GM19035 (cell line): ENCODE measurements at regions not wholly inside any gene's neighbourhood (a gene's known extent, or its start where the extent isn't known, plus 50 kb on each side); places are given as distances from the start of the nearest gene placed in this dataset.
"Not testable (repeated sequence)": the region's sequence is repeated elsewhere in the genome, so short reads cannot be mapped to it uniquely, and the experiment has no call there.

Experiments
- ATAC-seq: cut with Tn5 transposase; IDR thresholded peaks from one replicate; pipeline ENCODE4 v1.9.1; 2021; ENCODE audit not compliant: unreplicated experiment

DNA sequence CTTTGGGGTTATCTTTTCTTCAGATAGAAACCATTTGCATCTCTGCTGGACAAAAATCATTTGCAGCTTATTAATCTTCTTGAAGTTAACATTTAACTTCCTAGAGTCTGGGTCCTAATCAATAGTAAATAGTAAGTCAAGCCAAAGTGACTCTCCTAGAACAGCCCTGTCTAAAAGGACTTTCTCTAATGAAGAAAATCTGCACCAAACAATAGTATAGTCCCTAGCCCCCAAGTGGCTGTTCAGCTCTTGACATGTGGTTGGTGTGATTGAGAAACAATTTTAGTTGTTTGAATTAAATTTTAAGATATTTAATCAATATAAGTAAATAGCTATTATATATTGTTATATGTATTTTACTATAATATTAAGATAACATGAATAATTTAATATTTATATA is 64.6 kb upstream of the SHB start:
- ATAC-seq = no peak

DNA sequence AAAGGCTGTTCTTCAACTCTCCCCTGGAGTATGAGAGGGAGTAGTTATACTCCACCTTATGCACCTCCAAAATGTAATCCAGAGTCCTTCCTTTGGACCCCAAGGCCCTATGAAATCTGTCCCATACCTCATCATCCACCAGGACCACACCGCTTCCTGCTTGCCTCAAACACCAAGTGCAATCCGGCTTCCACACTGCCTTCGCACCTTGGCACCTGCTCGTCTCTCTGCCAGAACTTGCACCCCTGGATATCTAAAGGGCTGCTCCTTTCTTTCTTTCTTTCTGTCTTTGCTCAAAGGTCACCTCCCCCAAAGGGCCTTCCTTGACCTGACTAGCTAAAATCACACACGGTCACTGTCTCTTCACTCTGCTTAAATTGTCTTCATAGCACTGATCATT is 63.9 kb upstream of the SHB start:
- no peak for ATAC-seq

DNA sequence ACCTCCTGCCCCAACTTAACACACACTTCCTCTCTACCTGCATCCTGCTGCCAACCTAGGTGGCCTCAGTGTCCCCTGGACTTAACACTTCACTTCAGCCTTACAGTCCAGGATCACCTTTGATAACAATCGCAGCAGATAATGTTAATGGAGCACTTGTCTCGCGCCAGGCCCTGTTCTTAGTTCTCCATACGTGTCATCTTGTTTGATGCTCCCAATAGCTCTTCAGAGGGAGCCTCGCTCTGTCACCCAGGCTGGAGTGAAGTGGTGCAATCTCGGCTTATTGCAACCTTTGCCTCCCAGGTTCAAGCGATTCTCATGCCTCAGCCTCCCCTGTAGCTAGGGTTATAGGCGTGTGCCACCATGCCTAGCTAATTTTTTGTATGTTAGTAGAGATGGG is 62.7 kb upstream of the SHB start:
- no peak for ATAC-seq

DNA sequence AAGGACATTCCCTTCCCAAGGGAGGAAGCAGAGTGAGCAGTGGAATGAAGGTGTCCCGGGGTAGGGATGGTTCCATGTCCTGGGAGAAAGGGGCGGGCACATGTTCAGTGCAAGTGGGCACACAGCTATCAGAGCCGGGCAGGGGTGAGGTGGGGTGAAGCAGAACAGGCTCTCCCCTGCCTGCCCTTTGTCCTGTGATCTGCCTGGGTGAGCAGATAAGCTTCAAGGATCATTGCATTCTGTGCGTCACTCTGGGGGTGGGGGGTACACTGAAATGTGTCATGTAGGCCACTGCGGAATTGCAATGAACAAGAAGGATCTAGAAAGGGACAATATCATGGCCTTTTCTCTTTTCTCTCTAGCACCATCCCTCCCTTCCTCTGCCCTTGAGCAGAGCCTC is 61.7 kb upstream of the SHB start:
- no peak for ATAC-seq

DNA sequence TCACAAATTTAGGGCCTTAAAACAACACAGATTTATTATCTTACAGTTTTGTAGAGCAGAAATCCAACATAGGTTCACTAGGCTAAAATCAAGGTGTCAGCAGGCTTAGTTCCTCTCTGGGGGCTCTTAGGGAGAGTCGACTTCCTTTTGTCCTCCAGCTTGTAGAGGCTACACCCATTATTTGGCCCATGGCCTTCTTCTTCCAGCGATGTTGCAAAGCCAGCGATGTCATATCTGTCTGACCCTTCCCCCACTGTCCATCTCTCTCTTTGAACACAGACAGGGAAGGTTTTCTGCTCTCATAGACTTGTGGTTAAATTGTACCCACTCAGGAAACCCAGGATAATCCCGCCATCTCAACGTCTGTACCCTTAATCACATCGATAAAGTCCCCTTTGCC is 60.3 kb upstream of the SHB start:
- no peak for ATAC-seq

DNA sequence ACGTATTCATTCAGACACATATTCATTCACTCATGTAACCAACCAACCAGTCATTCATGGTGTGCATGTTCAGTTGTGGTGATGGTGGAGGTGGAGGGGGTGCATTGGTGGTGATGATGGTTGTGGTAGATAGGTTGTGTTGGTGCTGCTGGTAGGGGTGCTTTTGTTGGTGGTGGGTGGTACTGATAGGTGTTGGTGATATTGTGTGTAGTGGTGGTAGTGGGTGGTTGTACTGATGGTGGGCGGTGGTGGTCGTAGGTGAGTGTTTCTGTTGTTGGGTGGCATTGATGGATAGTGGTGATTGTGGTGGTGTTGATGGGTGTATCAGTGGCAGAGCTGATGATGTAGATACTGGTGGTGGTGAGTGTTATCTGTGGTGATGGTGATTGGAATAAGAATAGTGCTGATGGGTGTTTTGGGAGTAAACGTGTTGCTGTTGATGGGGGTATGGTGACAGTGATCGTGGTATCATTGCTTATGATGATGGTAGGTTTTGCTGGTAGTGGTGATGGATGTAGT is 59.8 kb upstream of the SHB start:
- no peak for ATAC-seq

DNA sequence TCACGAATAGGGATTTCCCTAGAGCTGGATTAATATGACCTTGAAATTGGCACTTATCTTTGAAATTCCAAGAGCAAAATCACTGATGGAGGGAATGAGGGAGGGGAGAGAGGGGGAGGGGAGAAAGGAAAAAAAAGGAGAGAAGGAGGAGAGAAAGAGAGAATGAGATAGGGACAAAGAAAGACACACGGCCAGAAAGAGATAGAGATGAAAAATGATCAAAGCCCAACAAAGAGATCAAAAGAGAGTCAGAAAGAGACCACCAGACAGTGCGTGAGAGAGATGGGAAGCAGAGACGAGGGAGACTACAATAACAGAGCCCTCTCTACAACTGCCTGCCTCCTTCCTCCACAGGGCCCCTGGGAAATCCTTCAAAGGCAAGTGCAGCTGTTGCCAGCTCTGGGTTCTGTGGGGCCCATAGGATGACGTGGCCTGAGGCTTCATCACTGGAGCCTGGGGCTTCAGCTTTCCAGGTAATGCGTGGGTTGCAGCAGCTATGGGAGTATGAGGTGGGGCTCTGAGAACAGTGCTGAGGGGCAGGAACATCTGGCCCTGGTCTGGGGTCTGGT is 58.3 kb upstream of the SHB start:
- no peak for ATAC-seq

DNA sequence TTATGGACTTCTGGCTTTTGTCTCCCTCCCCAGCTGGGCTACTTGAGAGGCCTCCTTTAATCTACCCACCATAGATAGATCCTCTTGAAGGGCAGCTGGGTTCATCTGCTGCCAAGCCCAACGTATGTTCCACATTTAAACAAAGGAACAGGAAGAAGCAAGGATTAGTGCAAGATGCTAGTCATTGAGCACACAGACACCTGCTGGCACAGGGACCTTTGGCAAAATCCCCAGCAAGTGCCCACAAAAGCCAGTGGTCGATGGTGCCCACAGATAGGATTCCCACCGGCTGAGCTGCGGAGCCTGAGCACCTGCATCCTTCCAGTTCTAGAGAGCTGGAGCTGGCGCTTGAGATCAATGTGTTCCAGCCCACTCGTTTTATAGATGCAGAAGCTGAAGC is 57.7 kb upstream of the SHB start:
- ATAC-seq = no peak

DNA sequence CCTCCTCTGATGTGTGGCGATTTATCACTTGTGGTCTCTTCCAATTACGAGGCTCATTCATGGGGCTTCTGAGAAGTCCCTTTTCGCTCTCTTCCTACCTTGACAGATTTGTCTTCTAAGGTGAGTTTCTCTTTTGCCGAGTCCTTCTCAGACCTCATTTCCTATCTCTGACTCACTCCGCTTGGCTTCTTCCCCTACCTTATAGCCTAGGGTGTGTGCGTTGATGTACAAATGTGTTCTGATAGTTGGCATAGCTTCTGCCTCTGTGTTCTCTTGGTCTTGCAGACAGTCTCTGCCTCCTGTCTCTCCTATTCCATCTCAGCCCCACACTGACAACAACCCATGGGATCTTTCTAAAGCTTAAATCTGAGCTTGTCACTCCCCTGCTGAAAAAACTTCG is 56.9 kb upstream of the SHB start:
- no peak for ATAC-seq

DNA sequence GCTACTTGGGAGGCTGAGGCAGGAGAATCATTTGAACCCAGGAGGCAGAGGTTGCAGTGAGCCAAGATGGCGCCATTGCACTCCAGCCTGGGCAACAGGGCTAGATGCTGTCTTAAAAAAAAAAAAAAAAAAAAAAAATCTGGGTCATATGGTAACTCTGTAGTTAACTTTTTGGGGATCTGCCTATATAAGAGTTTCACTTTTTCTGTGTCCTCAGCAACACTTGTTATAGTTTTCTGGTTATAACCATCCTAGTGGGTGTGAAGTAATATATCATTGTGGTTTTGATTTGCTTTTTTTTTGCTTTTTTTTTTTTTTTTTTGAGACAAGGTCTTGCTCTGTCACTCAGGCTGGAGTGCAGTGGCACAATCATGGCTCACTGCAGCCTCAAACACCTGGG is 54.3 kb upstream of the SHB start:
- ATAC-seq = not testable (repeated sequence)

DNA sequence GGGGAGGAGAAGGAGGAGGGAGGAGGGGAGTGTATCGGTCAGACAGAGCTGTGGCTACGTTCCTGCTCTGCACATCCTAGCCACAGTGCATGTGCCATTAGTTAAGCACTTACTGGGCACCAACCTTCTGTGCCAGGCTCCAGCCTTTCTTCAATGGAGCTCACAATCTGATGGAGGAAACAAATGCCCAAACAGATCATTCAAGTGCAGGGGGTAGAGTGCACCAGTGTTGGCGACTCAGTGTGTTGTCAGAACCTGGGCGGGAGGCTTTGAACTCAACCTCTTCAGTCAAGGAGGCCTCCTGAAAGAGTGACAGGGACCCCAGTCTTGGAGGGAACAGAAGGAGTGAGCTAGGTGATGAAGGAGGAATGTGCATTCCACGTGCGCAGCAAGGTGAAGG is 51.9 kb upstream of the SHB start:
- ATAC-seq = no peak

DNA sequence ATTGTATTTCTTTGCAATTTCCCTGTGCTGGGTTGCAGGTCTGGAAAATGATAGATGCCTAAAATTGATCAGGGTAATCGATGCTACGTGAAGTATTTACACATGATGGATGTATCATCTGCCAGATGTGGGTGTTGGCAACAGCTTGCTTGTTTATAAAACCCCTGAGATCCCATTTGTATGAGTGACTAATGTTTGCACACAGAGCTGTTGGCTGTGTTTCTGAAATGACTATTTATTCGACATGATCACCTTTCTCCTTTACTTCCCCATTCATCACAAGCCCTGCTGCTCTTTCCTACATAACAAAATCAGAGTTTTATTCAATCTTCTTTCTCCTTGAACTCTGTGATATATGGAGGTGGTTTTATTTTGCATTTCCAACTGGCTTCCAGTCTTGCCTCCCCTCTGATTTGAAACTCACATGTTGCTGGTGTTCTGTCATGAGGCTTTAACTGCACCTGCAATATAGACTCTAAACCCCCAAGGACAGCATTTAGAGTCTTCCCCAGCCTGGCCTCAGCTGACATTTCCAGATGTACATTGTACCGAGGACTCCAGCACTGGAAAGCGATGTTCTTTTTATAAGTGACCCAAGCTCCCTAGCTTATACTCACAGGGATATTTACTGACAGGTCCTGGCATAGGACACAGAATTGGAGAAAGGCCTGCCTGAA is 50.7 kb upstream of the SHB start:
- ATAC-seq = no peak

DNA sequence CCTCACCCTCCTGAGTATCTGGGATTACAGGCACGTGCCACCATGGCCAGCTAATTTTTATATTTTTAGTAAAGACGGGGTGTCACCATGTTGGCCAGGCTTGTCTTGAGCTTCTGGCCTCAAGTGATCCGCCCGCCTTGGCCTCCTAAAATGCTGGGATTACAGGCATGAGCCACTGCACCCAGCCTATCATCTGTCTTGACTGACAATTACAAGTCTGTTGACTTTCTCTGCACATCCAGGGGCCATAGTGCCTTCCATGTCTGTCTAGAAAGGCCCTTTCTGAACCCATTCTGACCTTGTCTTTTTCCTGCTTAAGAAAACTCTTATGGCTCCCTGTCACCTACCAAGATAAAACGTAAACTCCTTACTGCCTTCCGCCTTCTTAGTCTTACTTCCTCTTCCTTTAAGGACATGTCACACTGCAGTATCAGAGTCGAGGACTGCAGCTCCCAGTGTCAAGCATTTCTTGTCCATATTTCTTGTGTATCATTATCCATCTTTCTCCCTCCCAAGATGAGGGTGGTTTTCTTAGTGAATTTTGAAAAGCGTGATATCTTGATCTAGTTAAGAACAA is 49.9 kb upstream of the SHB start:
- ATAC-seq = no peak
